Cardiac muscle cell (in vitro differentiated cells and primary cell): ENCODE measurements at regions not wholly inside any gene's neighbourhood (a gene's known extent, or its start where the extent isn't known, plus 50 kb on each side); places are given as distances from the start of the nearest gene placed in this dataset.

Experiments
- DNase-seq, 2 donors: peaks; one replicate each; pipeline versions ENCODE4 v3.0.0 to v3.0.0-alpha.2; 2010 to 2017; ENCODE audit warnings: low read depth in 1 of 2, low spot score in 1 of 2
- H3K27ac ChIP-seq: fragments of 200-600 bp; sonication (generic); 2 replicates; pipeline ENCODE4 v1.5.1; 2016
- H3K27me3 ChIP-seq: fragments of 200-600 bp; sonication (generic); 2 replicates; pipeline ENCODE4 v1.6.0; 2016; ENCODE audit warnings: control low read depth
- H3K36me3 ChIP-seq: fragments of 200-600 bp; sonication (generic); 2 replicates; pipeline ENCODE4 v1.5.1; 2016; ENCODE audit warnings: control low read depth
- H3K4me1 ChIP-seq: fragments of 200-600 bp; sonication (generic); 2 replicates; pipeline ENCODE4 v1.8.1; 2017; ENCODE audit warnings: low read depth, mild to moderate bottlenecking, mixed run types
- H3K4me3 ChIP-seq: fragments of 200-600 bp; sonication (generic); 2 replicates; pipeline ENCODE4 v1.5.1; 2016; ENCODE audit warnings: mild to moderate bottlenecking
- H3K9me3 ChIP-seq: fragments of 200-600 bp; sonication (generic); 2 replicates; pipeline ENCODE4 v1.5.1; 2017; ENCODE audit warnings: low read depth, mild to moderate bottlenecking, control low read depth
- CTCF ChIP-seq: IDR thresholded peaks from 2 replicates; pipeline ENCODE4 v1.5.1; 2012; ENCODE audit warnings: low read depth, mild to moderate bottlenecking, low read length

GRCh38 chr9:23497137-23497504, 328.9 kb downstream of the ELAVL2 start:
- Histone ChIP-seq H3K27me3 (no peaks in the 10 kb centered on the region), H3K27ac (no peak overlapping the region), H3K36me3 (no peaks in the 10 kb centered on the region), H3K4me1 (no peaks in the 10 kb centered on the region), H3K4me3 (no peak overlapping the region), H3K9me3 (no peaks in the 10 kb centered on the region)
- no peak for DNase-seq
- TF ChIP-seq CTCF = no peak

- no peak for DNase-seq
- H3K36me3 ChIP-seq = no peaks in the 10 kb centered on the region
- H3K27me3 ChIP-seq = no peaks in the 10 kb centered on the region
- H3K27ac ChIP-seq = no peak overlapping the region
- H3K4me1 ChIP-seq = no peaks in the 10 kb centered on the region
- no peaks in the 10 kb centered on the region for H3K9me3 ChIP-seq
- no peak overlapping the region for H3K4me3 ChIP-seq
- TF ChIP-seq CTCF = no peak
These were observed 324.0 kb downstream of the ELAVL2 start for GRCh38 chr9:23502004-23502403.

GRCh38 chr9:23522952-23523351, 303.1 kb downstream of the ELAVL2 start:
- Histone ChIP-seq H3K36me3 (no peaks in the 10 kb centered on the region), H3K4me3 (no peak overlapping the region), H3K27me3 (no peaks in the 10 kb centered on the region), H3K9me3 (no peaks in the 10 kb centered on the region), H3K27ac (no peak overlapping the region), H3K4me1 (no peaks in the 10 kb centered on the region)
- no peak for DNase-seq
- TF ChIP-seq CTCF = no peak

- Histone ChIP-seq H3K4me3 (no peak overlapping the region), H3K9me3 (no peaks in the 10 kb centered on the region), H3K27me3 (no peaks in the 10 kb centered on the region), H3K4me1 (no peaks in the 10 kb centered on the region), H3K27ac (no peak overlapping the region), H3K36me3 (no peaks in the 10 kb centered on the region)
- no peak for TF ChIP-seq CTCF
- DNase-seq = no peak
These were observed 301.4 kb downstream of the ELAVL2 start for GRCh38 chr9:23524607-23525155.

GRCh38 chr9:23526806-23527205, 299.2 kb downstream of the ELAVL2 start:
- Histone ChIP-seq H3K4me1 (no peaks in the 10 kb centered on the region), H3K27ac (no peak overlapping the region), H3K36me3 (no peaks in the 10 kb centered on the region), H3K9me3 (no peaks in the 10 kb centered on the region), H3K4me3 (no peak overlapping the region), H3K27me3 (no peaks in the 10 kb centered on the region)
- TF ChIP-seq CTCF = no peak
- no peak for DNase-seq

GRCh38 chr9:23532282-23532681, 293.8 kb downstream of the ELAVL2 start:
- no peak for TF ChIP-seq CTCF
- Histone ChIP-seq H3K27me3 (no peaks in the 10 kb centered on the region), H3K27ac (no peak overlapping the region), H3K36me3 (no peaks in the 10 kb centered on the region), H3K4me3 (no peak overlapping the region), H3K4me1 (no peaks in the 10 kb centered on the region), H3K9me3 (no peaks in the 10 kb centered on the region)
- DNase-seq = no peak
